OCI-LY7 (cell line): ENCODE measurements at regions not wholly inside any gene's neighbourhood (a gene's known extent, or its start where the extent isn't known, plus 50 kb on each side); places are given as distances from the start of the nearest gene placed in this dataset.

ENCODE experiments used
- EZH2phosphoT487 ChIP-seq: fragments of 200-600 bp; sonication (generic); IDR thresholded peaks from 2 replicates; pipeline ENCODE4 v1.6.1; 2018; ENCODE audit warnings: low read depth, borderline replicate concordance, mild to moderate bottlenecking, mixed run types, antibody characterized with exemption, low read length, moderate library complexity, mixed read lengths
- TF ChIP-seq, protein P1 (sequence below): fragments of 200-600 bp; sonication (generic); conservative IDR thresholded peaks from 2 replicates; pipeline ENCODE4 v1.5.1; 2014; ENCODE audit warnings: mild to moderate bottlenecking, antibody characterized with exemption, low read length, moderate library complexity, mixed read lengths

DNA sequence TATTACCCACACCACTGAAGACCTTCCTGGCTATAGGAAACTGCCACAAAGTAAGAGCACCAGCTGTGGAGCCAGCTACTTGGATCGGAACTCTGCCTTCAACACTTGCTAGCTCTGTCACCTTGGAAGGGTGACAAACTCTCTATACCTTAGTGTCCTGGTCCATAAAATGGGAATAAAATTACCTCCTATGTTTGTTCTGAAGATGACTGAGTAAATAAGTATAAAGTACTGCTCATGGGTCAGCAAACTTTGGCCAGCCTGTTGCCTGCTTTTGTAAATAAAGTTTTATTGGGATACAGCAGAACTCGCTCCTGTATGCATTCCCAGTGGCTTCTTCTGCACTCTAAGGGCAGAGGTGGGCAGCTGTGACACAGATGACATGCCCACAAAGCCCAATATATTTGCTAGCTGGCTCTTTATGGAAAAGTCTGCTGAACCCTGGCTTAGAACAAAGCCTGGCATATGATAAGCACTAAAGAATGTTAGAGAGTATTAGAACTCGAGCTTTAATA, 451.3 kb downstream of the TMEM182 start:
- TF ChIP-seq, protein P1, sequence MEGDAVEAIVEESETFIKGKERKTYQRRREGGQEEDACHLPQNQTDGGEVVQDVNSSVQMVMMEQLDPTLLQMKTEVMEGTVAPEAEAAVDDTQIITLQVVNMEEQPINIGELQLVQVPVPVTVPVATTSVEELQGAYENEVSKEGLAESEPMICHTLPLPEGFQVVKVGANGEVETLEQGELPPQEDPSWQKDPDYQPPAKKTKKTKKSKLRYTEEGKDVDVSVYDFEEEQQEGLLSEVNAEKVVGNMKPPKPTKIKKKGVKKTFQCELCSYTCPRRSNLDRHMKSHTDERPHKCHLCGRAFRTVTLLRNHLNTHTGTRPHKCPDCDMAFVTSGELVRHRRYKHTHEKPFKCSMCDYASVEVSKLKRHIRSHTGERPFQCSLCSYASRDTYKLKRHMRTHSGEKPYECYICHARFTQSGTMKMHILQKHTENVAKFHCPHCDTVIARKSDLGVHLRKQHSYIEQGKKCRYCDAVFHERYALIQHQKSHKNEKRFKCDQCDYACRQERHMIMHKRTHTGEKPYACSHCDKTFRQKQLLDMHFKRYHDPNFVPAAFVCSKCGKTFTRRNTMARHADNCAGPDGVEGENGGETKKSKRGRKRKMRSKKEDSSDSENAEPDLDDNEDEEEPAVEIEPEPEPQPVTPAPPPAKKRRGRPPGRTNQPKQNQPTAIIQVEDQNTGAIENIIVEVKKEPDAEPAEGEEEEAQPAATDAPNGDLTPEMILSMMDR = no peak
- no peak for TF ChIP-seq EZH2phosphoT487
